Neuronal stem cell (in vitro differentiated cells): ENCODE measurements at regions not wholly inside any gene's neighbourhood (a gene's known extent, or its start where the extent isn't known, plus 50 kb on each side); places are given as distances from the start of the nearest gene placed in this dataset.

ENCODE experiments used
- DNase-seq: peaks from one replicate; pipeline ENCODE4 v3.0.0-alpha.2; 2013; ENCODE audit warnings: low spot score
- H2AFZ ChIP-seq: one replicate; pipeline ENCODE4 v1.6.1; 2013; ENCODE audit warnings: mild to moderate bottlenecking, low read length, inconsistent platforms
- H2AK5ac ChIP-seq: 2 replicates; pipeline ENCODE4 v1.6.1; 2013; ENCODE audit warnings: low read depth, mild to moderate bottlenecking, inconsistent platforms, low read length, moderate library complexity, mixed read lengths
- H2BK120ac ChIP-seq: 2 replicates; pipeline ENCODE4 v1.6.1; 2013; ENCODE audit warnings: low read depth, mild to moderate bottlenecking, inconsistent platforms, low read length, moderate library complexity, mixed read lengths
- H2BK12ac ChIP-seq: one replicate; pipeline ENCODE4 v1.6.1; 2013; ENCODE audit warnings: low read length, inconsistent platforms
- H2BK15ac ChIP-seq: 2 replicates; pipeline ENCODE4 v1.6.1; 2013; ENCODE audit warnings: mild to moderate bottlenecking, low read length, inconsistent platforms, mixed read lengths
- H2BK5ac ChIP-seq: one replicate; pipeline ENCODE4 v1.6.1; 2013; ENCODE audit warnings: inconsistent platforms, mild to moderate bottlenecking, low read length, moderate library complexity
- H3K14ac ChIP-seq: one replicate; pipeline ENCODE4 v1.6.1; 2013; ENCODE audit warnings: low read length, inconsistent platforms
- H3K18ac ChIP-seq: 2 replicates; pipeline ENCODE4 v1.6.1; 2013; ENCODE audit warnings: low read length, inconsistent platforms
- H3K23ac ChIP-seq: 2 replicates; pipeline ENCODE4 v1.6.1; 2013; ENCODE audit warnings: low read depth, mild to moderate bottlenecking, mixed read lengths, low read length, inconsistent platforms; ENCODE audit not compliant: poor library complexity
- H3K27ac ChIP-seq: replicated peaks from 3 replicates; pipeline ENCODE4 v1.5.1; 2013; ENCODE audit warnings: low read length, inconsistent platforms
- H3K27me3 ChIP-seq, 3 experiments: 2 replicates each; pipeline ENCODE4 v1.6.1; 2013; ENCODE audit warnings: low read length in 3 of 3, mild to moderate bottlenecking in 2 of 3, inconsistent platforms in 1 of 3, low read depth in 1 of 3, mixed read lengths in 1 of 3, moderate library complexity in 1 of 3; ENCODE audit not compliant: control insufficient read depth in 3 of 3, insufficient read depth in 3 of 3
- H3K36me3 ChIP-seq, 2 donors: replicated peaks in 1 of 2; 2 replicates each; pipeline ENCODE4 v1.6.1; 2013; ENCODE audit warnings: low read length in 2 of 2; ENCODE audit not compliant: control insufficient read depth in 2 of 2, insufficient read depth in 2 of 2
- H3K4ac ChIP-seq: 2 replicates; pipeline ENCODE4 v1.6.1; 2013; ENCODE audit warnings: inconsistent platforms, mild to moderate bottlenecking, low read length, moderate library complexity
- H3K4me1 ChIP-seq, 2 donors: 1 replicate in 1 of 2; 2 replicates in 1 of 2; pipeline ENCODE4 v1.6.1; 2013; ENCODE audit warnings: low read length in 2 of 2, low read depth in 1 of 2; ENCODE audit not compliant: control insufficient read depth in 2 of 2, insufficient read depth in 1 of 2
- H3K4me2 ChIP-seq: one replicate; pipeline ENCODE4 v1.6.1; 2013; ENCODE audit warnings: mild to moderate bottlenecking, low read length, inconsistent platforms; ENCODE audit not compliant: insufficient read depth, poor library complexity, severe bottlenecking
- H3K4me3 ChIP-seq, 2 donors: 2 replicates each; pipeline ENCODE4 v1.5.1; 2013; ENCODE audit warnings: low read length in 2 of 2, mild to moderate bottlenecking in 2 of 2, inconsistent platforms in 1 of 2, moderate library complexity in 1 of 2
- H3K79me1 ChIP-seq: one replicate; pipeline ENCODE4 v1.6.1; 2013; ENCODE audit warnings: low read depth, mild to moderate bottlenecking, inconsistent platforms, low read length, moderate library complexity
- H3K9ac ChIP-seq: one replicate; pipeline ENCODE4 v1.6.1; 2013; ENCODE audit warnings: mild to moderate bottlenecking, low read depth, low read length, inconsistent platforms; ENCODE audit not compliant: poor library complexity
- H3K9me3 ChIP-seq, 2 donors: replicated peaks in 1 of 2; 2 replicates each; pipeline versions ENCODE3 to v1.6.1; 2013; ENCODE audit warnings: low read length in 2 of 2, mild to moderate bottlenecking in 2 of 2, inconsistent platforms in 1 of 2, low read depth in 1 of 2, mixed read lengths in 1 of 2, moderate library complexity in 1 of 2; ENCODE audit not compliant: control insufficient read depth in 2 of 2, insufficient read depth in 1 of 2
- H4K8ac ChIP-seq: one replicate; pipeline ENCODE4 v1.6.1; 2013; ENCODE audit warnings: low read depth, mild to moderate bottlenecking, inconsistent platforms, low read length, moderate library complexity
- H4K91ac ChIP-seq: one replicate; pipeline ENCODE4 v1.6.1; 2013; ENCODE audit warnings: low read length, low read depth, mild to moderate bottlenecking, inconsistent platforms; ENCODE audit not compliant: poor library complexity
- WGBS, 2 donors: extraction: QIAGEN DNeasy Blood & Tissue Kit; methylation state at CpG; one replicate each; pipeline ENCODE4 v1.1.7; 2013; ENCODE audit warnings: missing lambda C conversion rate in 2 of 2, mixed read lengths in 1 of 2; ENCODE audit not compliant: insufficient read length in 2 of 2, insufficient replicate concordance in 1 of 2; ENCODE audit errors: extremely low coverage in 2 of 2; 5-methylcytosine and 5-hydroxymethylcytosine counted together

DNA sequence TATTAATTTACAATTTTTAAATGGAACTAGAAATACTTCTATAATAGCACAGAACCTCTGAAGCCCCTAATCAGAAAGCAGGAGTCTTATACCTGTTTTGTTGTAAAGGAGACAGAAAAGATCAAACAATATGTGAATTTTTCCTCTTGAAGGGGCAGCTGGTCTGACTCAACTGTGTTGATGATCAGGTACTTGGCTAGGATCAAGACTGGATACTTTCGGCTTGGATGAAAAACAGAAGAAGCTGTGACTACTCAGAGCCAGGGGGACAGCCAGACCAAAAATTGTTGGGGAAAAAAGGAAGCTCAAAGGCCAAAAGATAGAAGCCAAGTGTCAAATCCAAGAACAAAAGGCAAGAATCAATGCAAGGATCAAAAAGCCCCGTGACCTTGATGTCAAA lies 195.6 kb downstream of the KCTD12 start:
- Histone ChIP-seq H2BK5ac (no peak overlapping the region), H3K4me2 (no peak overlapping the region), H3K4me3 (no peak overlapping the region), H3K18ac (no peak overlapping the region), H3K9me3 (no peaks in the 10 kb centered on the region), H3K36me3 (no peaks in the 10 kb centered on the region), H3K4ac (no peak overlapping the region), H2AFZ (no peak overlapping the region), H3K27me3 (no peaks in the 10 kb centered on the region), H3K9ac (no peak overlapping the region), H4K91ac (no peak overlapping the region), H3K79me1 (no peaks in the 10 kb centered on the region), H3K14ac (no peak overlapping the region), H2BK15ac (no peak overlapping the region), H3K27ac (no peak overlapping the region), H2BK12ac (no peak overlapping the region), H3K4me1 (no peaks in the 10 kb centered on the region), H2AK5ac (no peak overlapping the region), H4K8ac (no peak overlapping the region), H3K23ac (no peak overlapping the region), H2BK120ac (no peak overlapping the region)
- DNase-seq = no peak
- no CpG with 5 or more reads among the region's 2 CpGs for WGBS, 2 donors

- H3K4me3 ChIP-seq = no peak overlapping the region
- no peak overlapping the region for H3K14ac ChIP-seq
- no peak overlapping the region for H2BK5ac ChIP-seq
- no peak overlapping the region for H2BK120ac ChIP-seq
- no peak overlapping the region for H3K27ac ChIP-seq
- no peak overlapping the region for H2BK12ac ChIP-seq
- no peak overlapping the region for H4K8ac ChIP-seq
- no peak overlapping the region for H3K4me2 ChIP-seq
- no CpG with 5 or more reads among the region's 4 CpGs for WGBS, 2 donors
- no peak overlapping the region for H4K91ac ChIP-seq
- H3K9ac ChIP-seq = no peak overlapping the region
- no peak overlapping the region for H3K23ac ChIP-seq
- no peaks in the 10 kb centered on the region for H3K4me1 ChIP-seq
- no peak overlapping the region for H2AK5ac ChIP-seq
- no peak overlapping the region for H2AFZ ChIP-seq
- no peaks in the 10 kb centered on the region for H3K79me1 ChIP-seq
- no peak overlapping the region for H3K18ac ChIP-seq
- H3K36me3 ChIP-seq = no peaks in the 10 kb centered on the region
- H2BK15ac ChIP-seq = no peak overlapping the region
- H3K4ac ChIP-seq = no peak overlapping the region
- DNase-seq = no peak
- no peaks in the 10 kb centered on the region for H3K9me3 ChIP-seq
- no peaks in the 10 kb centered on the region for H3K27me3 ChIP-seq
Measured at GRCh38 chr13:76687467-76687866, 198.7 kb downstream of the KCTD12 start.

DNA sequence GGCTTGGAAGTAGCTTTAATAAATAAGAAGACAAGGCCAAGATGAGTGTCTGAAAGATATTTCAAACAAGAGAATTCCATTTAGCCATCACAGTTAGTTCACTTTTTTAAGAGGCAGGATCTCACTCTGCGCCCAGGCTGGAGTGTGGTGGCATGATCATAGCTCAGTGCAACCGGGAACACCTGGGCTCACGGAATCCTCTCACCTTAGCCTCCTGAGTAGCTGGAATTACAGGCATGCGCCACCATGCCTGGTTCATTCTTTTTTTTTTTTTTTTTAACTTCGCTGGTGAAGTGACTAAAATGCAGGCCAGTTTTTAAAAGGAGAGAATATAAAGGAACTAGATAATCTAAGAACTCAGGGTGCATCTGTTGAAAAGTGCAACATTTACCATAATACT lies 200.3 kb downstream of the KCTD12 start:
- H3K14ac ChIP-seq = no peak overlapping the region
- H3K79me1 ChIP-seq = no peaks in the 10 kb centered on the region
- no peak overlapping the region for H3K4me3 ChIP-seq
- H4K8ac ChIP-seq = no peak overlapping the region
- H2BK12ac ChIP-seq = no peak overlapping the region
- DNase-seq = no peak
- no peak overlapping the region for H3K18ac ChIP-seq
- WGBS, 2 donors = no CpG with 5 or more reads among the region's 5 CpGs
- no peak overlapping the region for H2AK5ac ChIP-seq
- H2BK15ac ChIP-seq = no peak overlapping the region
- H2AFZ ChIP-seq = no peak overlapping the region
- H3K4me2 ChIP-seq = no peak overlapping the region
- H3K9me3 ChIP-seq = no peaks in the 10 kb centered on the region
- no peak overlapping the region for H3K23ac ChIP-seq
- no peak overlapping the region for H2BK5ac ChIP-seq
- no peak overlapping the region for H3K4ac ChIP-seq
- no peaks in the 10 kb centered on the region for H3K4me1 ChIP-seq
- no peaks in the 10 kb centered on the region for H3K27me3 ChIP-seq
- H3K36me3 ChIP-seq = no peaks in the 10 kb centered on the region
- no peak overlapping the region for H4K91ac ChIP-seq
- H2BK120ac ChIP-seq = no peak overlapping the region
- no peak overlapping the region for H3K27ac ChIP-seq
- no peak overlapping the region for H3K9ac ChIP-seq

- Histone ChIP-seq H3K4me2 (no peak overlapping the region), H2AFZ (no peak overlapping the region), H3K14ac (no peak overlapping the region), H2BK120ac (no peak overlapping the region), H3K4ac (no peak overlapping the region), H3K4me3 (no peak overlapping the region), H3K36me3 (no peaks in the 10 kb centered on the region), H2BK5ac (no peak overlapping the region), H4K91ac (no peak overlapping the region), H2AK5ac (no peak overlapping the region), H3K79me1 (no peaks in the 10 kb centered on the region), H3K4me1 (no peaks in the 10 kb centered on the region), H3K9me3 (no peaks in the 10 kb centered on the region), H4K8ac (no peak overlapping the region), H3K23ac (no peak overlapping the region), H3K27ac (no peak overlapping the region), H2BK12ac (no peak overlapping the region), H2BK15ac (no peak overlapping the region), H3K18ac (no peak overlapping the region), H3K27me3 (no peaks in the 10 kb centered on the region), H3K9ac (no peak overlapping the region)
- DNase-seq = no peak
- WGBS, 2 donors = no CpG with 5 or more reads among the region's 1 CpG
Measured at GRCh38 chr13:76684336-76684735, 201.9 kb downstream of the KCTD12 start.
